Caco-2 (cell line): ENCODE measurements at regions not wholly inside any gene's neighbourhood (a gene's known extent, or its start where the extent isn't known, plus 50 kb on each side); places are given as distances from the start of the nearest gene placed in this dataset.

ENCODE experiments used
- BruUV-seq: library from RNA; stranded (reverse); fragments of 400-500 nt; replicated peaks from 2 replicates; lab custom pipeline; 2021; lab: Mats Ljungman, UMichigan
- CTCF ChIA-PET: fragments of 300-600 bp; sonication (Branson Sonifier 250); formaldehyde crosslinking; loops from one replicate; lab custom pipeline; 2022; ENCODE audit warnings: antibody characterized with exemption; lab: Charles Lee
- POLR2A ChIA-PET: fragments of 300-600 bp; sonication (Branson Sonifier 250); formaldehyde crosslinking; loops from one replicate; lab custom pipeline; 2022; ENCODE audit warnings: antibody characterized with exemption; lab: Charles Lee
- DNase-seq, 2 experiments: peaks; one replicate each; pipeline versions ENCODE4 v3.0.0 to v3.0.0-alpha.2; 2020 to 2022
- H3K27me3 ChIP-seq: replicated peaks from 2 replicates; pipeline ENCODE4 v1.6.0; 2011; ENCODE audit warnings: low read length; ENCODE audit not compliant: control insufficient read depth, insufficient read depth
- H3K36me3 ChIP-seq: 2 replicates; pipeline ENCODE4 v1.5.1; 2011; ENCODE audit warnings: low read length; ENCODE audit not compliant: control insufficient read depth, insufficient read depth
- H3K4me1 ChIP-seq: fragments of 250-450 bp; sonication (Bioruptor Pico); 2 replicates; pipeline ENCODE4 v1.5.1; 2020; ENCODE audit warnings: mild to moderate bottlenecking
- H3K4me3 ChIP-seq: 2 replicates; pipeline ENCODE4 v1.5.1; 2011; ENCODE audit warnings: low read depth, mild to moderate bottlenecking, control low read depth, low read length
- H3K9me3 ChIP-seq: fragments of 250-450 bp; sonication (Bioruptor Pico); 2 replicates; pipeline ENCODE4 v1.5.1; 2020; ENCODE audit warnings: mild to moderate bottlenecking, moderate library complexity
- H3K27ac Mint-ChIP-seq: one replicate; pipeline ENCODE4 v1.8.0; 2022; ENCODE audit warnings: mixed read lengths; ENCODE audit not compliant: unreplicated experiment
- H3K27me3 Mint-ChIP-seq: one replicate; pipeline ENCODE4 v1.8.0; 2022; ENCODE audit warnings: mixed read lengths; ENCODE audit not compliant: insufficient read depth, unreplicated experiment
- H3K36me3 Mint-ChIP-seq: one replicate; pipeline ENCODE4 v1.8.0; 2022; ENCODE audit warnings: mild to moderate bottlenecking, mixed read lengths; ENCODE audit not compliant: insufficient read depth, unreplicated experiment
- H3K4me1 Mint-ChIP-seq: one replicate; pipeline ENCODE4 v1.8.0; 2022; ENCODE audit warnings: low read depth, mixed read lengths; ENCODE audit not compliant: unreplicated experiment
- H3K4me3 Mint-ChIP-seq: one replicate; pipeline ENCODE4 v1.8.0; 2022; ENCODE audit warnings: mild to moderate bottlenecking, moderate library complexity, mixed read lengths; ENCODE audit not compliant: unreplicated experiment
- H3K9me3 Mint-ChIP-seq: one replicate; pipeline ENCODE4 v1.8.0; 2022; ENCODE audit warnings: mixed read lengths; ENCODE audit not compliant: unreplicated experiment
- CTCF ChIP-seq, 2 experiments: fragments of 200-600 bp in 1 of 2; IDR thresholded peaks; 1 replicate in 1 of 2; 2 replicates in 1 of 2; pipeline versions ENCODE4 v1.5.1 to v1.8.0; 2011 to 2022; ENCODE audit warnings: antibody characterized with exemption in 1 of 2, control low read depth in 1 of 2, inconsistent platforms in 1 of 2, low read depth in 1 of 2, low read length in 1 of 2, mild to moderate bottlenecking in 1 of 2, moderate library complexity in 1 of 2; ENCODE audit not compliant: insufficient read depth in 1 of 2, severe bottlenecking in 1 of 2, unreplicated experiment in 1 of 2
- intact Hi-C: fragments of 100-400 bp; cut with micrococcal nuclease; formaldehyde crosslinking; loops from one replicate; pipeline ENCODE4 v1.10.0; 2022; ENCODE audit not compliant: unreplicated experiment

DNA sequence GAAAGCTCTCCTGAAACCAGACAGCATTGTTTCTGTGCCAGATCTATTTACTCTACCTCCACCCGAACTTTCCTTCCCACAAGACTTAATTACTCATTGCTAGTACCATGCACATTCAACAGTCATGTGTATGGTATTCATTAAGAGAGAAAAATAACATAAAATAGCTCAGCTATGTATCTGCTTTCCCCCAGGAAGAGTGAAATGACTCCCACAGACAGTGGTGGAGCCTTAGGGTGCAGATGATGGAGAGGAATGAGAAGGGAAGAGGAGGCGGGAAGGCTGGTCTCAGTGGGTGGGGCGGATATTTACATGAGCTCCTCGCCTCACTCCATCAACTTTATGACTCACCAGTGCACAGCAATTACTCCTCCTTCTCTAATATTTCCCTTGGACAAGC lies 724.5 kb downstream of the EPHA4 start:
- BruUV-seq, result no TSS peak
- no peak for TF ChIP-seq CTCF (IDR thresholded peaks at IDR 0.05; ENCODE audit: insufficient read depth in 1 of 2, low read depth in 1 of 2, low read length in 1 of 2, severe bottlenecking in 1 of 2, unreplicated experiment in 1 of 2)
- no peaks in the 10 kb centered on the region for H3K36me3 ChIP-seq
- no peak overlapping the region for H3K4me3 ChIP-seq
- Mint-ChIP-seq H3K27me3 (peaks cover 4% of the 10 kb centered on the region), H3K36me3 (no peaks in the 10 kb centered on the region), H3K27ac (no peak overlapping the region), H3K4me3 (no peak overlapping the region), H3K9me3 (no peaks in the 10 kb centered on the region), H3K4me1 (no peaks in the 10 kb centered on the region)
- no peaks in the 10 kb centered on the region for H3K27me3 ChIP-seq
- ChIA-PET CTCF (no interaction called here), POLR2A (no interaction called here)
- H3K4me1 ChIP-seq, result 0 out of 2 replicates have a peak, but pooled peaks cover 5% of the 10 kb centered on the region
- 0 out of 2 replicates have a peak, but pooled peaks cover 3% of the 10 kb centered on the region for H3K9me3 ChIP-seq
- intact Hi-C loops, result no loop called here
- no peak for DNase-seq

DNA sequence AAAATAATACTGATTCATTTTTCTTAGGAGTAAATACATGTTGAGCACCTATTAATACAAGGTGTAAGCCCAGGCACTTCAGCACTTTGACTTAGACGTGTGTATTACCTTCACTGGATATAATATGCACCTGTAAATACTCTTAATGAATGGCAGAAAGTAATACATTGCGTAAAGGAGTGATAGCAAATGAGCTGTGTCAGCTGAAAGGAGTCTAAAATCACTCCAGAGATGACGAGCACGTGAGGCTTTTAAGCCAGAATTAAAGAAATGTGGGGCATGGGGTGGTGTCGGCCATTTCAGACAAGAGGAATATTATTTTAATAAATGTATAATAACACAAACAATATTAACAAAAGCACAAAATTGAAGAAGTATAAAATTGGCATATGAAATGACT lies 722.7 kb downstream of the EPHA4 start:
- no TSS peak for BruUV-seq
- DNase-seq, result no peak
- ChIA-PET POLR2A (no interaction called here), CTCF (no interaction called here)
- Mint-ChIP-seq H3K4me1 (no peaks in the 10 kb centered on the region), H3K27me3 (peaks cover 2% of the 10 kb centered on the region), H3K4me3 (no peak overlapping the region), H3K9me3 (no peaks in the 10 kb centered on the region), H3K36me3 (no peaks in the 10 kb centered on the region), H3K27ac (no peak overlapping the region)
- no peaks in the 10 kb centered on the region for H3K36me3 ChIP-seq
- 0 out of 2 replicates have a peak, but pooled peaks cover under 1% of the 10 kb centered on the region for H3K4me1 ChIP-seq
- TF ChIP-seq CTCF (IDR thresholded peaks at IDR 0.05; ENCODE audit: insufficient read depth in 1 of 2, low read depth in 1 of 2, low read length in 1 of 2, severe bottlenecking in 1 of 2, unreplicated experiment in 1 of 2), result no peak
- no peak overlapping the region for H3K4me3 ChIP-seq
- 0 out of 2 replicates have a peak, but pooled peaks cover 3% of the 10 kb centered on the region for H3K9me3 ChIP-seq
- H3K27me3 ChIP-seq, result no peaks in the 10 kb centered on the region
- intact Hi-C loops, result no loop called here

GRCh38 chr2:220850116-220850515 lies 722.0 kb downstream of the EPHA4 start:
- intact Hi-C loops, result no loop called here
- no peaks in the 10 kb centered on the region for H3K36me3 Mint-ChIP-seq
- H3K27me3 ChIP-seq, result no peaks in the 10 kb centered on the region
- no peaks in the 10 kb centered on the region for H3K36me3 ChIP-seq
- POLR2A ChIA-PET, result no interaction called here
- H3K4me1 ChIP-seq, result no peaks in the 10 kb centered on the region
- no peaks in the 10 kb centered on the region for H3K4me1 Mint-ChIP-seq
- 0 out of 2 replicates have a peak, but pooled peaks cover 3% of the 10 kb centered on the region for H3K9me3 ChIP-seq
- no peaks in the 10 kb centered on the region for H3K9me3 Mint-ChIP-seq
- BruUV-seq, result no TSS peak
- TF ChIP-seq CTCF (IDR thresholded peaks at IDR 0.05; ENCODE audit: insufficient read depth in 1 of 2, low read depth in 1 of 2, low read length in 1 of 2, severe bottlenecking in 1 of 2, unreplicated experiment in 1 of 2), result no peak
- H3K27me3 Mint-ChIP-seq, result peaks cover 2% of the 10 kb centered on the region
- no peak overlapping the region for H3K4me3 Mint-ChIP-seq
- CTCF ChIA-PET, result no interaction called here
- DNase-seq, result no peak
- H3K27ac Mint-ChIP-seq, result no peak overlapping the region
- no peak overlapping the region for H3K4me3 ChIP-seq
